Common myeloid progenitor, CD34-positive (primary cell): ENCODE measurements at regions not wholly inside any gene's neighbourhood (a gene's known extent, or its start where the extent isn't known, plus 50 kb on each side); places are given as distances from the start of the nearest gene placed in this dataset.

Source experiments
- CTCF ChIA-PET: fragments of 350-600 bp; sonication (Branson Sonifier 250); formaldehyde crosslinking; loops from one replicate; lab custom pipeline; 2021; ENCODE audit warnings: antibody characterized with exemption; lab: Charles Lee
- POLR2A ChIA-PET: fragments of 350-600 bp; sonication (Branson Sonifier 250); formaldehyde crosslinking; loops from one replicate; lab custom pipeline; 2021; ENCODE audit warnings: antibody characterized with exemption; lab: Charles Lee
- DNase-seq, 3 donors: peaks; one replicate each; pipeline versions ENCODE4 v3.0.0 to v3.0.0-alpha.2; 2013
- H3K27ac ChIP-seq, 2 experiments: 1 replicate in 1 of 2; 2 replicates in 1 of 2; pipeline ENCODE4 v1.7.0; 2013; ENCODE audit warnings: inconsistent platforms in 2 of 2, low read length in 2 of 2, mild to moderate bottlenecking in 2 of 2, low read depth in 1 of 2, moderate library complexity in 1 of 2; ENCODE audit not compliant: severe bottlenecking in 2 of 2, insufficient read depth in 1 of 2, poor library complexity in 1 of 2
- H3K27me3 ChIP-seq, 5 experiments: replicated peaks in 2 of 5; 1 replicate in 3 of 5; 2 replicates in 2 of 5; pipeline versions ENCODE4 v1.6.1 to v1.7.0; 2013; ENCODE audit warnings: low read length in 4 of 5, mild to moderate bottlenecking in 2 of 5, moderate library complexity in 2 of 5, inconsistent platforms in 1 of 5; ENCODE audit not compliant: insufficient read depth in 5 of 5, control insufficient read depth in 4 of 5
- H3K36me3 ChIP-seq, 4 experiments: 1 replicate in 2 of 4; 2 replicates in 2 of 4; pipeline versions ENCODE4 v1.6.1 to v1.7.0; 2013; ENCODE audit warnings: low read length in 3 of 4, control low read depth in 1 of 4, mild to moderate bottlenecking in 1 of 4; ENCODE audit not compliant: control insufficient read depth in 4 of 4, insufficient read depth in 4 of 4
- H3K4me1 ChIP-seq, 4 experiments: 1 replicate in 3 of 4; 2 replicates in 1 of 4; pipeline versions ENCODE4 v1.6.1 to v1.7.1; 2013; ENCODE audit warnings: low read length in 3 of 4, mild to moderate bottlenecking in 3 of 4, control low read depth in 1 of 4, inconsistent platforms in 1 of 4, moderate library complexity in 1 of 4; ENCODE audit not compliant: control insufficient read depth in 4 of 4, insufficient read depth in 4 of 4; ENCODE audit errors: control extremely low read depth in 1 of 4
- H3K4me3 ChIP-seq, 7 experiments: 1 replicate in 4 of 7; 2 replicates in 3 of 7; pipeline versions ENCODE4 v1.5.1 to v1.7.0; 2013; ENCODE audit warnings: mild to moderate bottlenecking in 7 of 7, low read length in 6 of 7, moderate library complexity in 6 of 7, inconsistent platforms in 2 of 7, low read depth in 2 of 7, control low read depth in 1 of 7; ENCODE audit not compliant: insufficient read depth in 4 of 7, control insufficient read depth in 1 of 7; ENCODE audit errors: extremely low read depth in 1 of 7
- H3K9me3 ChIP-seq, 5 experiments: 1 replicate in 4 of 5; 2 replicates in 1 of 5; pipeline versions ENCODE4 v1.6.1 to v1.7.1; 2013; ENCODE audit warnings: low read length in 4 of 5, mild to moderate bottlenecking in 2 of 5, inconsistent platforms in 1 of 5, low read depth in 1 of 5, moderate library complexity in 1 of 5; ENCODE audit not compliant: control insufficient read depth in 4 of 5, insufficient read depth in 2 of 5; ENCODE audit errors: control extremely low read depth in 1 of 5
- WGBS: methylation state at CpG from one replicate; pipeline ENCODE4 v1.1.5; 2013; ENCODE audit not compliant: insufficient coverage; 5-methylcytosine and 5-hydroxymethylcytosine counted together

DNA sequence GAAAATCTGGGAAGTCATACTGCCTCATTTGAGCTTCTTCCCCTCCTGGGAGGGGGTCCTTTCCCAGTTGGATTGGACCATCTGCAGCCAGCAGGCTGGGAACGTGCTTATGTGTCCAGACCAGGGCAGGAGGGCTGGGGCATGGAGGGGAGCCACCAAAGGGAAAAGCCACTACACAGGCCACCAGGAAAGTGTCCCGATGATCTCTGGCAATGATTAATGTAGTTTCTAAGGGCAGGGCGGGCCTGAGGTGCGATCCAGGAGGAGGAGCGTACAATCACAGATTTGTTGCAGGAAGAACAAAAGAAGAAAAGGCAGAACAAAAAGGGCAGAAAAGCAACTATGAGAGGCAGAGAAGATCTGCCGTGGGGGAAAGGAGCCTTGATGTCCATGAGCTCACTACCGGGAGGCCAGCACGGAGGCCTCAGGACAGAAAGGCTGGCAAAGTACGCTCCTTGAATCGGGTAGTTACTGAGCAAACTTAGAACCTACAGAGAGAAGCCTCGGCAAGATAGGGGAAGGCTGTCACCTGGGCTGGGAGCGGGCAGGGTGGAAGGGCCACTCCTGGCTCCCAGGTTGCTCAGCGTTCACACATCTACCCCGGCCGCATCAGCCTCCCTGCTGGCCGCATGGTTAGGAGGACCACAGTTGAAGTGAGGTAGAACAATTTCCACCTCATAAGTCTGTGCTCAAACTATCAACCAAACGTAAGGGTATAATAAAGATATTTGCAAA lies 79.5 kb upstream of the PCSK6 start:
- no peak for DNase-seq
- H3K4me3 ChIP-seq, result no peak overlapping the region
- ChIA-PET CTCF (no interaction called here), POLR2A (no interaction called here)
- WGBS, result 94% methylated on average over 15 of the region's 17 CpGs
- H3K9me3 ChIP-seq, result no peaks in the 10 kb centered on the region
- H3K4me1 ChIP-seq, result no peaks in the 10 kb centered on the region
- no peak overlapping the region for H3K27ac ChIP-seq
- peaks cover 0 to 39% (median 8%) of the 10 kb centered on the region in 5 experiments for H3K27me3 ChIP-seq
- no peaks in the 10 kb centered on the region for H3K36me3 ChIP-seq

GRCh38 chr15:101568309-101568708 lies 78.8 kb upstream of the PCSK6 start:
- Histone ChIP-seq H3K4me3 (no peak overlapping the region), H3K27me3 (peaks cover 0 to 32% (median 3%) of the 10 kb centered on the region in 5 experiments), H3K36me3 (no peaks in the 10 kb centered on the region), H3K9me3 (no peaks in the 10 kb centered on the region), H3K27ac (no peak overlapping the region), H3K4me1 (no peaks in the 10 kb centered on the region)
- CTCF ChIA-PET, result no interaction called here
- DNase-seq, result no peak
- POLR2A ChIA-PET, result no interaction called here
- 97% methylated on average over 7 of the region's 8 CpGs for WGBS

GRCh38 chr15:101566748-101567488 lies 77.4 kb upstream of the PCSK6 start:
- Histone ChIP-seq H3K27ac (no peak overlapping the region), H3K9me3 (no peaks in the 10 kb centered on the region), H3K4me1 (no peaks in the 10 kb centered on the region), H3K27me3 (peaks cover 0 to 30% (median 3%) of the 10 kb centered on the region in 5 experiments), H3K4me3 (no peak overlapping the region), H3K36me3 (no peaks in the 10 kb centered on the region)
- ChIA-PET POLR2A (no interaction called here), CTCF (interaction anchor here (1.0 to 1.8 kb wide), 4 partner anchors 10 to 99 kb away, joined by 3 to 5 read pairs (median 3); no protein-coding TSS in a partner anchor)
- WGBS, result 89% methylated on average over 14 of the region's 14 CpGs
- DNase-seq, result no peak

DNA sequence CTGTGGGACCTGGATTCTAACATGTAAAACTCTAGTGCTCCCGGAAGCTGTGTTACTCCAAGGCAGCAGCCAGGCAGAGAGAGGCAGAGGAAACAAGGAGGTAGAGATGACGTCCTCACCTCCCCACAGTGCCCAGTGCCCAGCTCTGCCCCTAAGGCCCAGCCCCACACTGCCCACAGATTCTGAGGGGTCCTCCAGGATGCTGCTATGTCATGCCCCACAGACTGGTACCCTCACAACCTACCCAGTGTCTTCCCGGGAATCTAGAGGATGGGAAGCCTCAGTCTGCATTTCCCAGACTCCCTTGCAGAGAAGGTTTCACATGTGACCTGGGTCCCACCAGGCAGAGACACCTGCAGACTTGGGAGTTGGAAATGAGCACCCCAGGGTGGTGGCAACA lies 75.9 kb upstream of the PCSK6 start:
- 89% methylated on average over 3 of the region's 3 CpGs for whole genome bisulfite sequencing

DNA sequence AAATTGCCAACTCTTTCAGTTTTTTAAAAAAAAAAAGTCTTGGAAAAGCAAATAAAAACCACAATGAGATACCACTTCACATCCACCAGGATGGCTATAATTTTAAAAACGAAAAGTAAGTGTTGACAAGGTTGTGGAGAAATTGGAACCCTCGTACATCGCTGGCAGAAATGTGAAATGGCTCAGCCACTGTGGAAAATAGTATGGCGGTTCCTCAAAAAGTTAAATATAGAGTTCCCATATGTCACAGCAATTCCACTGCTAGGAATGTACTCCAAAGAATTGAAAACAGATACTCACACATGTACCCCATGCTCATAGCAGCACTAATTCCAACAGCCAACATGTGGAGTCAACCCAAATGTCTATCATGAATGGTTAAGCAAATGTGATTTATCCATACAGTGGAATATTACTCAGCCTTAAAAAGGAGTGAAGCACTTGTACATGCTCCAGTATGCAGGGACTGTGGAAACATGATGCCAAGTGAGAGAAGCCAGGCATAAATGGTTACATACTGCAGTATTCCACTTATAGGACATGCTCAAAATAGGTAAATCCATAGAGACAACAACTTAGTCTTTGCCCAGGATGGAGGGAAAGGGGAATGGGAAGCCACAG lies 73.8 kb upstream of the PCSK6 start:
- Histone ChIP-seq H3K9me3 (no peaks in the 10 kb centered on the region), H3K27me3 (peaks cover 0 to 34% (median 7%) of the 10 kb centered on the region in 5 experiments), H3K4me3 (no peak overlapping the region), H3K27ac (no peak overlapping the region), H3K36me3 (no peaks in the 10 kb centered on the region), H3K4me1 (peaks cover 0 to 11% (median 4%) of the 10 kb centered on the region in 4 experiments)
- ChIA-PET CTCF (no interaction called here), POLR2A (no interaction called here)
- DNase-seq, result no peak
- 95% methylated on average over 3 of the region's 4 CpGs for WGBS

More for the DNA sequence above, 75.9 kb upstream of the PCSK6 start:
- POLR2A ChIA-PET, result no interaction called here
- Histone ChIP-seq H3K9me3 (no peaks in the 10 kb centered on the region), H3K4me3 (no peak overlapping the region), H3K4me1 (peaks cover 0 to under 1% (median 0%) of the 10 kb centered on the region in 4 experiments), H3K36me3 (no peaks in the 10 kb centered on the region), H3K27ac (no peak overlapping the region), H3K27me3 (peaks cover 0 to 32% (median 7%) of the 10 kb centered on the region in 5 experiments)
- CTCF ChIA-PET, result no interaction called here
- DNase-seq, result no peak

DNA sequence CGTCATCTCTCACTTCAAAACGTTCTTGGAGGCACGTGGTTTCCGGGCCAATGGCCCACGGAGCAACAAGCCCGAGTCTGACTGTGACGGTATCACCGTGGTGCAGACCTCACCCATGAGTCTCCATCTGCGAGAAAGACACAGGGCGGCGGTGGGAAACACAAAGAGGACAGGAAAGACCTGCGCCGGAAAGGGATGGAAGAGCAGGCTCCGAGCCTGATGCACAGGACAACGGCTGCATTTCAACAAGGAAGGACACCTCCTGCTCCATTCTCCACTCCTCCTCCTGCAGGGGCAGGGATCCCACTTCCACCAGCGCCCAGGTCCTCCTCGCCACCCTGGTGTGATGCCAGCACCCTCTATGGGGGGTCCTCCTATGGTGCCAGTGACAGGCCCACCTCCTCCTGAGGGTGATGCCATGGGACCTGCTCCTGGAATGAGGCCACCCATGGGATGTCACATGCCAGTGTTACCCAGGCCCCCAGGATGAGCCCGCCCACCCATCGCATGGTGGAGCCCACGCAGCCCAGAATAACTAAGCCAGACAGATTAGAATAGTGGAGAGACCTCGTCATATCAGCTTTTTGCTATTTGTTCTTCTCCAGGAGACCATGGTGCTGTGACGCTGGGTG lies 73.0 kb upstream of the PCSK6 start:
- 96% methylated on average over 22 of the region's 22 CpGs for WGBS
- Histone ChIP-seq H3K4me1 (peaks cover 0 to 11% (median 4%) of the 10 kb centered on the region in 4 experiments), H3K27ac (no peak overlapping the region), H3K9me3 (no peaks in the 10 kb centered on the region), H3K4me3 (no peak overlapping the region), H3K27me3 (peaks cover 0 to 33% (median 7%) of the 10 kb centered on the region in 5 experiments), H3K36me3 (no peaks in the 10 kb centered on the region)
- ChIA-PET CTCF (interaction anchor here (0.5 kb wide), 1 partner anchor 10 kb away, joined by 3 read pairs; no protein-coding TSS in a partner anchor), POLR2A (no interaction called here)
- no peak for DNase-seq
